Right lobe of liver (tissue), 4 donors: ENCODE measurements at regions not wholly inside any gene's neighbourhood (a gene's known extent, or its start where the extent isn't known, plus 50 kb on each side); places are given as distances from the start of the nearest gene placed in this dataset.

ENCODE experiments used
- POLR2A ChIP-seq: fragments of 450-650 bp; IDR thresholded peaks from one replicate; pipeline ENCODE4 v1.6.1; 2017; ENCODE audit warnings: antibody characterized with exemption, mild to moderate bottlenecking
- TF ChIP-seq, protein P1 (sequence below), 4 donors: fragments of 200-600 bp in 3 of 4; fragments of 450-650 bp in 1 of 4; IDR thresholded peaks; one replicate each; pipeline versions ENCODE4 v1.5.1 to v1.8.0; 2016 to 2022; ENCODE audit warnings: antibody characterized with exemption in 4 of 4, mild to moderate bottlenecking in 2 of 4
- donor health status: DM: no; HTN: no; CAD: no.
- donor health status: DM: no; HTN: no; CAD: no.
- donor health status: DM: no; HTN: yes; CAD: no.

- TF ChIP-seq, protein P1, sequence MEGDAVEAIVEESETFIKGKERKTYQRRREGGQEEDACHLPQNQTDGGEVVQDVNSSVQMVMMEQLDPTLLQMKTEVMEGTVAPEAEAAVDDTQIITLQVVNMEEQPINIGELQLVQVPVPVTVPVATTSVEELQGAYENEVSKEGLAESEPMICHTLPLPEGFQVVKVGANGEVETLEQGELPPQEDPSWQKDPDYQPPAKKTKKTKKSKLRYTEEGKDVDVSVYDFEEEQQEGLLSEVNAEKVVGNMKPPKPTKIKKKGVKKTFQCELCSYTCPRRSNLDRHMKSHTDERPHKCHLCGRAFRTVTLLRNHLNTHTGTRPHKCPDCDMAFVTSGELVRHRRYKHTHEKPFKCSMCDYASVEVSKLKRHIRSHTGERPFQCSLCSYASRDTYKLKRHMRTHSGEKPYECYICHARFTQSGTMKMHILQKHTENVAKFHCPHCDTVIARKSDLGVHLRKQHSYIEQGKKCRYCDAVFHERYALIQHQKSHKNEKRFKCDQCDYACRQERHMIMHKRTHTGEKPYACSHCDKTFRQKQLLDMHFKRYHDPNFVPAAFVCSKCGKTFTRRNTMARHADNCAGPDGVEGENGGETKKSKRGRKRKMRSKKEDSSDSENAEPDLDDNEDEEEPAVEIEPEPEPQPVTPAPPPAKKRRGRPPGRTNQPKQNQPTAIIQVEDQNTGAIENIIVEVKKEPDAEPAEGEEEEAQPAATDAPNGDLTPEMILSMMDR (IDR thresholded peaks at IDR 0.05), result no peak
- no peak for TF ChIP-seq POLR2A
Measured at GRCh38 chr13:64765636-64766035, 2464.5 kb downstream of the PCDH9 start.
